ENCODE measurements at regions not wholly inside any gene's neighbourhood (a gene's known extent, or its start where the extent isn't known, plus 50 kb on each side); places are given as distances from the start of the nearest gene placed in this dataset.

DNA sequence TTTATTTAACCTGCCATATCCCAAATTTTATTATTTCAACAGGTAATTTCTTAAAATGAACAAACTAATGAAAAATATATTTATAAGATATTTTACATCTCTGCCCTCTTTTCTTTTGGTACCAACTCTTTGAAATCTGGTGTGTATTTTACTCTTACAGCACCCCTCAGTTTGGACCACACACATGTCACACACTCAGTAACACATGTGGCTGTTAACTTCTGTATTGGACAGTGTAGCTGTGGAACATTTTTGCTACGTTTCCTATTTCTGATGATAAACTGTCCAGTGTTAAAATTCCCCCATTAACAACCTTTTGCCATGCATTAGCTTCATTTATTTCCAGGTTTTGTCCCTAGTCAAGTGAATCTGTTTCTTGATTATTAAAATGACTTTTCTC lies 250.6 kb downstream of the NFKBIZ start:
- TF ChIP-seq, protein P1, sequence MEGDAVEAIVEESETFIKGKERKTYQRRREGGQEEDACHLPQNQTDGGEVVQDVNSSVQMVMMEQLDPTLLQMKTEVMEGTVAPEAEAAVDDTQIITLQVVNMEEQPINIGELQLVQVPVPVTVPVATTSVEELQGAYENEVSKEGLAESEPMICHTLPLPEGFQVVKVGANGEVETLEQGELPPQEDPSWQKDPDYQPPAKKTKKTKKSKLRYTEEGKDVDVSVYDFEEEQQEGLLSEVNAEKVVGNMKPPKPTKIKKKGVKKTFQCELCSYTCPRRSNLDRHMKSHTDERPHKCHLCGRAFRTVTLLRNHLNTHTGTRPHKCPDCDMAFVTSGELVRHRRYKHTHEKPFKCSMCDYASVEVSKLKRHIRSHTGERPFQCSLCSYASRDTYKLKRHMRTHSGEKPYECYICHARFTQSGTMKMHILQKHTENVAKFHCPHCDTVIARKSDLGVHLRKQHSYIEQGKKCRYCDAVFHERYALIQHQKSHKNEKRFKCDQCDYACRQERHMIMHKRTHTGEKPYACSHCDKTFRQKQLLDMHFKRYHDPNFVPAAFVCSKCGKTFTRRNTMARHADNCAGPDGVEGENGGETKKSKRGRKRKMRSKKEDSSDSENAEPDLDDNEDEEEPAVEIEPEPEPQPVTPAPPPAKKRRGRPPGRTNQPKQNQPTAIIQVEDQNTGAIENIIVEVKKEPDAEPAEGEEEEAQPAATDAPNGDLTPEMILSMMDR (IDR thresholded peaks at IDR 0.05 in 2 of 3, conservative IDR thresholded peaks at IDR 0.05 in 1 of 3; ENCODE audit: borderline replicate concordance in 1 of 3, insufficient read depth in 1 of 3, low read depth in 2 of 3, low read length in 2 of 3): no peak
- TF ChIP-seq, protein P2, sequence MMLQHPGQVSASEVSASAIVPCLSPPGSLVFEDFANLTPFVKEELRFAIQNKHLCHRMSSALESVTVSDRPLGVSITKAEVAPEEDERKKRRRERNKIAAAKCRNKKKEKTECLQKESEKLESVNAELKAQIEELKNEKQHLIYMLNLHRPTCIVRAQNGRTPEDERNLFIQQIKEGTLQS (IDR thresholded peaks at IDR 0.05): no peak
- TF ChIP-seq JUND (IDR thresholded peaks at IDR 0.05) (no peak), EZH2phosphoT487 (IDR thresholded peaks at IDR 0.05; ENCODE audit: borderline replicate concordance) (no peak), SRF (IDR thresholded peaks at IDR 0.05; ENCODE audit: low read depth) (no peak), SIN3A (IDR thresholded peaks at IDR 0.05; ENCODE audit: low read depth) (no peak), POLR2A (IDR thresholded peaks at IDR 0.05; ENCODE audit: borderline replicate concordance, extremely low read depth, insufficient read depth, insufficient read length) (no peak), EGR1 (IDR thresholded peaks at IDR 0.05; ENCODE audit: low read depth) (no peak), POLR2AphosphoS5 (IDR thresholded peaks at IDR 0.05; ENCODE audit: low read depth, low read length) (no peak), SP1 (IDR thresholded peaks at IDR 0.05; ENCODE audit: low read depth) (no peak), ZFX (IDR thresholded peaks at IDR 0.05) (no peak), YY1 (IDR thresholded peaks at IDR 0.05; ENCODE audit: extremely low read depth, insufficient replicate concordance, low read depth, low read length) (no peak)
- TF ChIP-seq, protein P3, sequence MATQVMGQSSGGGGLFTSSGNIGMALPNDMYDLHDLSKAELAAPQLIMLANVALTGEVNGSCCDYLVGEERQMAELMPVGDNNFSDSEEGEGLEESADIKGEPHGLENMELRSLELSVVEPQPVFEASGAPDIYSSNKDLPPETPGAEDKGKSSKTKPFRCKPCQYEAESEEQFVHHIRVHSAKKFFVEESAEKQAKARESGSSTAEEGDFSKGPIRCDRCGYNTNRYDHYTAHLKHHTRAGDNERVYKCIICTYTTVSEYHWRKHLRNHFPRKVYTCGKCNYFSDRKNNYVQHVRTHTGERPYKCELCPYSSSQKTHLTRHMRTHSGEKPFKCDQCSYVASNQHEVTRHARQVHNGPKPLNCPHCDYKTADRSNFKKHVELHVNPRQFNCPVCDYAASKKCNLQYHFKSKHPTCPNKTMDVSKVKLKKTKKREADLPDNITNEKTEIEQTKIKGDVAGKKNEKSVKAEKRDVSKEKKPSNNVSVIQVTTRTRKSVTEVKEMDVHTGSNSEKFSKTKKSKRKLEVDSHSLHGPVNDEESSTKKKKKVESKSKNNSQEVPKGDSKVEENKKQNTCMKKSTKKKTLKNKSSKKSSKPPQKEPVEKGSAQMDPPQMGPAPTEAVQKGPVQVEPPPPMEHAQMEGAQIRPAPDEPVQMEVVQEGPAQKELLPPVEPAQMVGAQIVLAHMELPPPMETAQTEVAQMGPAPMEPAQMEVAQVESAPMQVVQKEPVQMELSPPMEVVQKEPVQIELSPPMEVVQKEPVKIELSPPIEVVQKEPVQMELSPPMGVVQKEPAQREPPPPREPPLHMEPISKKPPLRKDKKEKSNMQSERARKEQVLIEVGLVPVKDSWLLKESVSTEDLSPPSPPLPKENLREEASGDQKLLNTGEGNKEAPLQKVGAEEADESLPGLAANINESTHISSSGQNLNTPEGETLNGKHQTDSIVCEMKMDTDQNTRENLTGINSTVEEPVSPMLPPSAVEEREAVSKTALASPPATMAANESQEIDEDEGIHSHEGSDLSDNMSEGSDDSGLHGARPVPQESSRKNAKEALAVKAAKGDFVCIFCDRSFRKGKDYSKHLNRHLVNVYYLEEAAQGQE (IDR thresholded peaks at IDR 0.05; ENCODE audit: low read depth): no peak
- TF ChIP-seq, protein P4, sequence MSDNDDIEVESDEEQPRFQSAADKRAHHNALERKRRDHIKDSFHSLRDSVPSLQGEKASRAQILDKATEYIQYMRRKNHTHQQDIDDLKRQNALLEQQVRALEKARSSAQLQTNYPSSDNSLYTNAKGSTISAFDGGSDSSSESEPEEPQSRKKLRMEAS (IDR thresholded peaks at IDR 0.05): no peak
- TF ChIP-seq, protein P5, sequence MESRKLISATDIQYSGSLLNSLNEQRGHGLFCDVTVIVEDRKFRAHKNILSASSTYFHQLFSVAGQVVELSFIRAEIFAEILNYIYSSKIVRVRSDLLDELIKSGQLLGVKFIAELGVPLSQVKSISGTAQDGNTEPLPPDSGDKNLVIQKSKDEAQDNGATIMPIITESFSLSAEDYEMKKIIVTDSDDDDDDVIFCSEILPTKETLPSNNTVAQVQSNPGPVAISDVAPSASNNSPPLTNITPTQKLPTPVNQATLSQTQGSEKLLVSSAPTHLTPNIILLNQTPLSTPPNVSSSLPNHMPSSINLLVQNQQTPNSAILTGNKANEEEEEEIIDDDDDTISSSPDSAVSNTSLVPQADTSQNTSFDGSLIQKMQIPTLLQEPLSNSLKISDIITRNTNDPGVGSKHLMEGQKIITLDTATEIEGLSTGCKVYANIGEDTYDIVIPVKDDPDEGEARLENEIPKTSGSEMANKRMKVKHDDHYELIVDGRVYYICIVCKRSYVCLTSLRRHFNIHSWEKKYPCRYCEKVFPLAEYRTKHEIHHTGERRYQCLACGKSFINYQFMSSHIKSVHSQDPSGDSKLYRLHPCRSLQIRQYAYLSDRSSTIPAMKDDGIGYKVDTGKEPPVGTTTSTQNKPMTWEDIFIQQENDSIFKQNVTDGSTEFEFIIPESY (IDR thresholded peaks at IDR 0.05; ENCODE audit: extremely low read depth, insufficient replicate concordance, low read length): no peak
- Histone ChIP-seq H2AFZ (ENCODE audit: low read depth, low read length, poor library complexity, severe bottlenecking) (no peak overlapping the region), H3K9ac (ENCODE audit: low read length) (no peak overlapping the region), H4K20me1 (ENCODE audit: insufficient read depth) (no peaks in the 10 kb centered on the region), H3K9me3 (ENCODE audit: control insufficient read depth in 1 of 2, insufficient read depth in 1 of 2, low read depth in 1 of 2, low read length in 2 of 2) (no peaks in the 10 kb centered on the region), H3K27me3 (ENCODE audit: insufficient read depth, low read length) (no peaks in the 10 kb centered on the region), H3K27ac (ENCODE audit: low read depth, low read length) (no peak overlapping the region), H3K9me2 (ENCODE audit: insufficient read depth) (no peaks in the 10 kb centered on the region), H3K36me3 (ENCODE audit: control insufficient read depth in 1 of 2, insufficient read depth in 2 of 2, low read length in 2 of 2) (no peaks in the 10 kb centered on the region), H3K79me2 (ENCODE audit: insufficient read depth, low read length) (no peaks in the 10 kb centered on the region), H3K4me3 (replicated peaks in 1 of 2; ENCODE audit: low read depth in 1 of 2, low read length in 2 of 2) (no peak overlapping the region), H3K4me2 (ENCODE audit: low read length) (no peak overlapping the region), H3K4me1 (ENCODE audit: control insufficient read depth in 1 of 2, insufficient read depth in 2 of 2, low read length in 2 of 2) (no peaks in the 10 kb centered on the region)
- DNase-seq (ENCODE audit: low read depth, low spot score) (no peak), ATAC-seq (no peak)
- intact Hi-C loops (cut with micrococcal nuclease): no loop called here
- ChIA-PET CTCF (no interaction called here), POLR2A (no interaction called here), RAD21 (ENCODE audit: low non-redundant PET in 1 of 2, low total read pairs in 2 of 2, uncharacterized antibody in 2 of 2, unreplicated experiment in 2 of 2) (no interaction called here)
- no TSS peak for BruUV-seq (replicated peaks)

All from HCT116 (cell line).